Astrocyte of the spinal cord (primary cell): ENCODE measurements at regions not wholly inside any gene's neighbourhood (a gene's known extent, or its start where the extent isn't known, plus 50 kb on each side); places are given as distances from the start of the nearest gene placed in this dataset.

Experiments used
- DNase-seq: peaks from one replicate; pipeline ENCODE4 v3.0.0; 2011; ENCODE audit warnings: low read depth, low spot score
- H3K4me3 ChIP-seq: 2 replicates; pipeline ENCODE4 v1.5.1; 2011; ENCODE audit warnings: low read depth, mild to moderate bottlenecking, low read length, moderate library complexity
- CTCF ChIP-seq: IDR thresholded peaks from 2 replicates; pipeline ENCODE4 v1.5.1; 2012; ENCODE audit warnings: low read depth, mild to moderate bottlenecking, low read length, inconsistent platforms
- in situ Hi-C: cut with HindIII; loops from 2 replicates; pipeline ENCODE4 v1.10.0; 2017; ENCODE audit warnings: low sequenced_read_pairs

GRCh38 chr18:2326999-2327398 lies 244.3 kb downstream of the METTL4 start:
- in situ Hi-C loops: no loop called here
- no peak for TF ChIP-seq CTCF
- no peak overlapping the region for H3K4me3 ChIP-seq
- DNase-seq: no peak

- no peak for TF ChIP-seq CTCF
- in situ Hi-C loops: no loop called here
- H3K4me3 ChIP-seq: no peak overlapping the region
- DNase-seq: no peak
Observed at GRCh38 chr18:2330764-2331163, 240.5 kb downstream of the METTL4 start.

GRCh38 chr18:2331491-2331890 lies 239.8 kb downstream of the METTL4 start:
- in situ Hi-C loops: no loop called here
- no peak for DNase-seq
- no peak for TF ChIP-seq CTCF
- H3K4me3 ChIP-seq: no peak overlapping the region

GRCh38 chr18:2336690-2337392 lies 234.5 kb downstream of the METTL4 start:
- in situ Hi-C loops: no loop called here

GRCh38 chr18:2337552-2338141 lies 233.7 kb downstream of the METTL4 start:
- H3K4me3 ChIP-seq: no peak overlapping the region
- DNase-seq: no peak
- in situ Hi-C loops: no loop called here
- peak; percentile 36 for TF ChIP-seq CTCF

More at GRCh38 chr18:2336690-2337392, 234.5 kb downstream of the METTL4 start:
- H3K4me3 ChIP-seq: no peak overlapping the region
- no peak for TF ChIP-seq CTCF
- DNase-seq: no peak

- no peak for DNase-seq
- in situ Hi-C loops: no loop called here
- TF ChIP-seq CTCF: no peak
- H3K4me3 ChIP-seq: no peak overlapping the region
Observed at GRCh38 chr18:2338601-2339000, 232.7 kb downstream of the METTL4 start.
